ENCODE measurements at regions not wholly inside any gene's neighbourhood (a gene's known extent, or its start where the extent isn't known, plus 50 kb on each side); places are given as distances from the start of the nearest gene placed in this dataset.
"Not testable (repeated sequence)": the region's sequence is repeated elsewhere in the genome, so short reads cannot be mapped to it uniquely, and the experiment has no call there.

GRCh38 chr9:102482776-102483175 lies 512.4 kb upstream of the CYLC2 start:
- H3K27ac ChIP-seq (ENCODE audit: low read depth, low read length, poor library complexity, severe bottlenecking), result no peak overlapping the region
- CTCF ChIA-PET, result no interaction called here
- no peaks in the 10 kb centered on the region for H3K27me3 ChIP-seq (replicated peaks; ENCODE audit: insufficient read depth, low read depth, low read length, poor library complexity)
- BruUV-seq (replicated peaks), result no TSS peak
- no peak for DNase-seq (ENCODE audit: low spot score)
- intact Hi-C loops (cut with micrococcal nuclease; ENCODE audit: unreplicated experiment), result no loop called here
- no peak overlapping the region for H3K4me3 ChIP-seq (ENCODE audit: low read depth, low read length, poor library complexity, severe bottlenecking)
- POLR2A ChIA-PET (ENCODE audit: low non-redundant PET), result no interaction called here
- H3K4me1 ChIP-seq (ENCODE audit: insufficient read depth, low read length, poor library complexity, severe bottlenecking), result no peaks in the 10 kb centered on the region
- no peaks in the 10 kb centered on the region for H3K9me3 ChIP-seq (ENCODE audit: low read depth, low read length, poor library complexity, severe bottlenecking)
- H3K36me3 ChIP-seq (ENCODE audit: insufficient read depth, low read length, poor library complexity, severe bottlenecking), result no peaks in the 10 kb centered on the region
- no peak for TF ChIP-seq EZH2 (IDR thresholded peaks at IDR 0.05; ENCODE audit: borderline replicate concordance, low read depth, low read length, poor library complexity, severe bottlenecking)
- TF ChIP-seq, protein P1, sequence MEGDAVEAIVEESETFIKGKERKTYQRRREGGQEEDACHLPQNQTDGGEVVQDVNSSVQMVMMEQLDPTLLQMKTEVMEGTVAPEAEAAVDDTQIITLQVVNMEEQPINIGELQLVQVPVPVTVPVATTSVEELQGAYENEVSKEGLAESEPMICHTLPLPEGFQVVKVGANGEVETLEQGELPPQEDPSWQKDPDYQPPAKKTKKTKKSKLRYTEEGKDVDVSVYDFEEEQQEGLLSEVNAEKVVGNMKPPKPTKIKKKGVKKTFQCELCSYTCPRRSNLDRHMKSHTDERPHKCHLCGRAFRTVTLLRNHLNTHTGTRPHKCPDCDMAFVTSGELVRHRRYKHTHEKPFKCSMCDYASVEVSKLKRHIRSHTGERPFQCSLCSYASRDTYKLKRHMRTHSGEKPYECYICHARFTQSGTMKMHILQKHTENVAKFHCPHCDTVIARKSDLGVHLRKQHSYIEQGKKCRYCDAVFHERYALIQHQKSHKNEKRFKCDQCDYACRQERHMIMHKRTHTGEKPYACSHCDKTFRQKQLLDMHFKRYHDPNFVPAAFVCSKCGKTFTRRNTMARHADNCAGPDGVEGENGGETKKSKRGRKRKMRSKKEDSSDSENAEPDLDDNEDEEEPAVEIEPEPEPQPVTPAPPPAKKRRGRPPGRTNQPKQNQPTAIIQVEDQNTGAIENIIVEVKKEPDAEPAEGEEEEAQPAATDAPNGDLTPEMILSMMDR (conservative IDR thresholded peaks at IDR 0.05; ENCODE audit: low read depth, low read length), result no peak

DNA sequence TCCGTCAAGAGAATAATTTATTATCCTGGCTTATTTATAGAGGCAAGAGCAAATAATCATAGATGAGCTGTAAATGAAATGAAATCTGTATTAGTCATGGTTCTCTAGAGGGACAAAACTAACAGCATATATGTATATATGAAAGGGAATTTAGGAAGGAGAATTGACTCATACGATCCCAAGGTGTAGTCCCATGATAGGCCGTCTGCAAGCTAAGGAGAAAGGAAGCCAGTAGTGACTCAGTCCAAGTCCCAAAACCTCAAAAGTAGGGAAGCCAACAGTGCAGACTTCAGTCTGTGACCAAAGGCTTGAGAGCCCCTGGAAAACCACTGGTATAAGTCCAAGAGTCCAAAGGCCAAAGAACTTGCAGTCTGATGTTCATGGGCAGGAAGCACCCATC lies 515.9 kb upstream of the CYLC2 start:
- ChIA-PET CTCF (no interaction called here), POLR2A (ENCODE audit: low non-redundant PET) (no interaction called here)
- no peaks in the 10 kb centered on the region for H3K27me3 ChIP-seq (replicated peaks; ENCODE audit: insufficient read depth, low read depth, low read length, poor library complexity)
- BruUV-seq (replicated peaks), result no TSS peak
- intact Hi-C loops (cut with micrococcal nuclease; ENCODE audit: unreplicated experiment), result no loop called here
- H3K9me3 ChIP-seq (ENCODE audit: low read depth, low read length, poor library complexity, severe bottlenecking), result no peaks in the 10 kb centered on the region
- no peak overlapping the region for H3K4me3 ChIP-seq (ENCODE audit: low read depth, low read length, poor library complexity, severe bottlenecking)
- TF ChIP-seq, protein P1 (conservative IDR thresholded peaks at IDR 0.05; ENCODE audit: low read depth, low read length), result no peak
- TF ChIP-seq EZH2 (IDR thresholded peaks at IDR 0.05; ENCODE audit: borderline replicate concordance, low read depth, low read length, poor library complexity, severe bottlenecking), result no peak
- no peaks in the 10 kb centered on the region for H3K36me3 ChIP-seq (ENCODE audit: insufficient read depth, low read length, poor library complexity, severe bottlenecking)
- no peaks in the 10 kb centered on the region for H3K4me1 ChIP-seq (ENCODE audit: insufficient read depth, low read length, poor library complexity, severe bottlenecking)
- no peak for DNase-seq (ENCODE audit: low spot score)
- no peak overlapping the region for H3K27ac ChIP-seq (ENCODE audit: low read depth, low read length, poor library complexity, severe bottlenecking)

DNA sequence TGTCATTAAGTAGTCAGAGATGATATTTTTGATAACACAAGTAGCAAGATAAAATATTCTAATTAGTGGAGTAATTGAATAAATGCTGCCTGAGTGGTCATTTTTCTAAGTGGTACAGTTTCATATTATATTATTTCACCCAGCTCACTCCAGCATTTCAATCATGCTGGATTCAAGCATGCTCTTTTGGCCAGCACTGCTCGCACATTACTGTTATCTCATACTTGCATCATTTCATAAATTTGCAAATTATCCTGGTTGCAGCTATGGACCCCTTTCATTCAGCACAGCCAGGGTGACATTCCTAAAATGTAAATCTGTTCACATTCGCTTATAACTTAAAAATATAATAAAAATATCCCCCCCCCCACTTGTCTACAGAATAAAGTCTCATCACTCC lies 520.8 kb upstream of the CYLC2 start:
- TF ChIP-seq EZH2 (IDR thresholded peaks at IDR 0.05; ENCODE audit: borderline replicate concordance, low read depth, low read length, poor library complexity, severe bottlenecking), result no peak
- TF ChIP-seq, protein P1 (conservative IDR thresholded peaks at IDR 0.05; ENCODE audit: low read depth, low read length), result no peak
- no TSS peak for BruUV-seq (replicated peaks)
- peaks cover 8% of the 10 kb centered on the region for H3K9me3 ChIP-seq (ENCODE audit: low read depth, low read length, poor library complexity, severe bottlenecking)
- no peaks in the 10 kb centered on the region for H3K36me3 ChIP-seq (ENCODE audit: insufficient read depth, low read length, poor library complexity, severe bottlenecking)
- ChIA-PET POLR2A (ENCODE audit: low non-redundant PET) (no interaction called here), CTCF (no interaction called here)
- H3K27me3 ChIP-seq (replicated peaks; ENCODE audit: insufficient read depth, low read depth, low read length, poor library complexity), result no peaks in the 10 kb centered on the region
- no peaks in the 10 kb centered on the region for H3K4me1 ChIP-seq (ENCODE audit: insufficient read depth, low read length, poor library complexity, severe bottlenecking)
- intact Hi-C loops (cut with micrococcal nuclease; ENCODE audit: unreplicated experiment), result no loop called here
- no peak for DNase-seq (ENCODE audit: low spot score)
- H3K4me3 ChIP-seq (ENCODE audit: low read depth, low read length, poor library complexity, severe bottlenecking), result no peak overlapping the region
- no peak overlapping the region for H3K27ac ChIP-seq (ENCODE audit: low read depth, low read length, poor library complexity, severe bottlenecking)

DNA sequence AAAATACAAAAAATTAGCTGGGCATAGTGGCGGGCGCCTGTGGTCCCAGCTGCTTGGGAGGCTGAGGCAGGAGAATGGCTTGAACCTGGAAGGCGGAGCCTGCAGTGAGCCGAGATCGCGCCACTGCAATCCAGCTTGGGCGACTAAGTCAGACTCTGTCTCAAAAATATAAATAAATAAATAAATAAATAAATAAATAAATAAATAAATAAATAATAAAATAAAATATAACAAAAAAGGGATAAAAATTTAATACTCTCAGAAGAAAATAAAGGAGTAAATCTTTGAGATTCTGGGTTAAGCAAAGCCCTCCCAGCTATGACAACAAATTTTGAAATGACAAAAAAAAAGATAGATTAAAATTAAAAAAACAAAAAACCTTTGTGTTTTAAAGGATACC lies 525.7 kb upstream of the CYLC2 start:
- H3K4me1 ChIP-seq (ENCODE audit: insufficient read depth, low read length, poor library complexity, severe bottlenecking); intact Hi-C loops (cut with micrococcal nuclease; ENCODE audit: unreplicated experiment); H3K36me3 ChIP-seq (ENCODE audit: insufficient read depth, low read length, poor library complexity, severe bottlenecking); H3K4me3 ChIP-seq (ENCODE audit: low read depth, low read length, poor library complexity, severe bottlenecking); DNase-seq (ENCODE audit: low spot score); CTCF ChIA-PET; H3K27me3 ChIP-seq (replicated peaks; ENCODE audit: insufficient read depth, low read depth, low read length, poor library complexity); BruUV-seq (replicated peaks); H3K27ac ChIP-seq (ENCODE audit: low read depth, low read length, poor library complexity, severe bottlenecking): not testable (repeated sequence)
- H3K9me3 ChIP-seq (ENCODE audit: low read depth, low read length, poor library complexity, severe bottlenecking), result peaks cover 11% of the 10 kb centered on the region
- POLR2A ChIA-PET (ENCODE audit: low non-redundant PET), result interaction anchor here (0.6 kb wide), 1 partner anchor 287 kb away, joined by 5 read pairs; no protein-coding TSS in a partner anchor
